GM12878 (cell line): ENCODE measurements at regions not wholly inside any gene's neighbourhood (a gene's known extent, or its start where the extent isn't known, plus 50 kb on each side); places are given as distances from the start of the nearest gene placed in this dataset.

Experiments
- ATAC-seq: fragments of 200-7000 bp; cut with Tn5 transposase; 3 replicates; pipeline ENCODE4 v1.9.1; 2020; ENCODE audit warnings: mild to moderate bottlenecking, moderate library complexity
- BruUV-seq: library from RNA; stranded (reverse); fragments of 400-500 nt; replicated peaks from 2 replicates; lab custom pipeline; 2021; lab: Mats Ljungman, UMichigan
- CTCF ChIA-PET: fragments of 300-600 bp; sonication (Branson Sonifier 250); formaldehyde crosslinking; extraction: SDS; loops from one replicate; lab custom pipeline; 2021; ENCODE audit warnings: inconsistent platforms; lab: Yijun Ruan, JAX
- POLR2A ChIA-PET: fragments of 350-600 bp; formaldehyde crosslinking; extraction: SDS; loops from one replicate; lab custom pipeline; 2021; ENCODE audit warnings: inconsistent platforms; lab: Charles Lee
- RAD21 ChIA-PET: fragments of 300-600 bp; sonication (Branson Sonifier 250); formaldehyde crosslinking; loops from one replicate; lab custom pipeline; 2023; ENCODE audit warnings: antibody characterized with exemption; ENCODE audit not compliant: unreplicated experiment; lab: Charles Lee
- SMC1A ChIA-PET: fragments of 300-600 bp; sonication (Branson Sonifier 250); formaldehyde crosslinking; loops from one replicate; lab custom pipeline; 2023; ENCODE audit not compliant: unreplicated experiment, uncharacterized antibody; lab: Charles Lee
- DNase-seq: peaks from one replicate; pipeline ENCODE4 v3.0.0-alpha.2; 2011; ENCODE audit warnings: low read depth, low spot score
- FAIRE-seq: peaks from 3 replicates; lab custom pipeline; 2011; peaks lifted over from hg19 to GRCh38; lab: Jason Lieb, UNC
- H2AFZ ChIP-seq: 2 replicates; pipeline ENCODE4 v1.6.0; 2011; ENCODE audit warnings: low read depth, low read length, control low read depth; ENCODE audit not compliant: control insufficient read depth
- H3K27ac ChIP-seq: 2 replicates; pipeline ENCODE4 v1.5.1; 2011; ENCODE audit warnings: control low read depth; ENCODE audit not compliant: control insufficient read depth, insufficient read depth
- H3K27me3 ChIP-seq, 2 experiments: replicated peaks in 1 of 2; 2 replicates each; pipeline versions ENCODE4 v1.6.0 to v1.6.1; 2011; ENCODE audit warnings: low read length in 1 of 2; ENCODE audit not compliant: control insufficient read depth in 2 of 2, insufficient read depth in 2 of 2
- H3K36me3 ChIP-seq, 2 experiments: 2 replicates each; pipeline ENCODE4 v1.5.1; 2011; ENCODE audit warnings: low read length in 1 of 2; ENCODE audit not compliant: control insufficient read depth in 2 of 2, insufficient read depth in 2 of 2
- H3K4me1 ChIP-seq: 2 replicates; pipeline ENCODE4 v1.6.1; 2011; ENCODE audit warnings: mild to moderate bottlenecking, low read length, moderate library complexity, mixed read lengths; ENCODE audit not compliant: control insufficient read depth, insufficient read depth
- H3K4me2 ChIP-seq: 2 replicates; pipeline ENCODE4 v1.6.0; 2011; ENCODE audit warnings: control low read depth; ENCODE audit not compliant: control insufficient read depth, insufficient read depth
- H3K4me3 ChIP-seq: fragments of 200-600 bp; sonication (generic); 2 replicates; pipeline ENCODE4 v1.5.1; 2016
- H3K79me2 ChIP-seq: 2 replicates; pipeline ENCODE4 v1.6.0; 2011; ENCODE audit warnings: low read length; ENCODE audit not compliant: control insufficient read depth, insufficient read depth
- H3K9ac ChIP-seq: 2 replicates; pipeline ENCODE4 v1.8.0; 2011; ENCODE audit warnings: low read length, control low read depth, mixed read lengths; ENCODE audit not compliant: control insufficient read depth, insufficient read depth
- H3K9me3 ChIP-seq: replicated peaks from 3 replicates; pipeline ENCODE4 v1.5.1; 2011; ENCODE audit warnings: mild to moderate bottlenecking, low read length; ENCODE audit not compliant: control insufficient read depth, insufficient read depth
- H4K20me1 ChIP-seq: 2 replicates; pipeline ENCODE4 v1.6.0; 2011; ENCODE audit not compliant: control insufficient read depth, insufficient read depth
- GATAD2B ChIP-seq: fragments of 450-650 bp; conservative IDR thresholded peaks from 2 replicates; pipeline ENCODE4 v1.6.1; 2017; ENCODE audit warnings: low read depth, mild to moderate bottlenecking, moderate library complexity
- HCFC1 ChIP-seq: fragments of 150-350 bp; IDR thresholded peaks from 2 replicates; pipeline ENCODE4 v1.6.1; 2014; ENCODE audit warnings: low read length
- HDGF ChIP-seq: fragments of 450-650 bp; IDR thresholded peaks from 2 replicates; pipeline ENCODE4 v1.6.1; 2016; ENCODE audit warnings: antibody characterized with exemption
- MTA3 ChIP-seq: IDR thresholded peaks from 2 replicates; pipeline ENCODE4 v1.6.1; 2012; ENCODE audit warnings: low read length, inconsistent platforms, borderline replicate concordance
- NFIC ChIP-seq: IDR thresholded peaks from 2 replicates; pipeline ENCODE4 v1.6.1; 2012; ENCODE audit warnings: low read depth, mild to moderate bottlenecking, inconsistent platforms, low read length, moderate library complexity
- NFYB ChIP-seq: IDR thresholded peaks from 2 replicates; pipeline ENCODE4 v1.6.1; 2011; ENCODE audit warnings: low read depth, mild to moderate bottlenecking, low read length, improper control_type of control experiment, moderate library complexity; ENCODE audit not compliant: insufficient read depth
- POU2F2 ChIP-seq: IDR thresholded peaks from 3 replicates; pipeline ENCODE4 v1.6.1; 2011; ENCODE audit warnings: low read depth, mild to moderate bottlenecking, low read length, borderline replicate concordance
- RAD51 ChIP-seq: fragments of 450-650 bp; IDR thresholded peaks from 2 replicates; pipeline ENCODE4 v1.6.1; 2016; ENCODE audit warnings: moderate library complexity, mild to moderate bottlenecking, inconsistent platforms
- RCOR1 ChIP-seq: conservative IDR thresholded peaks from 2 replicates; pipeline ENCODE4 v1.6.1; 2012; ENCODE audit warnings: low read depth, low read length, improper control_type of control experiment
- SMC3 ChIP-seq: IDR thresholded peaks from 2 replicates; pipeline ENCODE4 v1.6.1; 2011; ENCODE audit warnings: low read length, improper control_type of control experiment, borderline replicate concordance
- SRF ChIP-seq, 2 experiments: IDR thresholded peaks; 2 replicates each; pipeline ENCODE4 v1.6.1; 2011; ENCODE audit warnings: low read depth in 2 of 2, low read length in 2 of 2, mild to moderate bottlenecking in 1 of 2, moderate library complexity in 1 of 2
- ZNF217 ChIP-seq: fragments of 450-650 bp; IDR thresholded peaks from 2 replicates; pipeline ENCODE4 v1.6.1; 2017; ENCODE audit warnings: antibody characterized with exemption, mild to moderate bottlenecking
- ZZZ3 ChIP-seq: IDR thresholded peaks from 2 replicates; pipeline ENCODE4 v1.6.1; 2011; ENCODE audit warnings: low read depth; ENCODE audit not compliant: control insufficient read depth, insufficient read length
- in situ Hi-C: fragments of 300-500 bp; cut with MboI; formaldehyde crosslinking; loops from 9 replicates; pipeline ENCODE4 v1.14.3; 2018; ENCODE audit warnings: mixed read lengths
- intact Hi-C: fragments of 100-400 bp; cut with micrococcal nuclease; formaldehyde crosslinking; loops from one replicate; pipeline ENCODE4 v1.14.2; 2022; ENCODE audit not compliant: unreplicated experiment
- TF ChIP-seq, protein P1 (sequence below): fragments of 450-650 bp; IDR thresholded peaks from 2 replicates; pipeline ENCODE4 v1.6.1; 2017; ENCODE audit warnings: antibody characterized with exemption, mild to moderate bottlenecking, moderate library complexity
- TF ChIP-seq, protein P2 (sequence below): IDR thresholded peaks from 2 replicates; pipeline ENCODE4 v1.6.1; 2011; ENCODE audit warnings: mild to moderate bottlenecking, low read depth, low read length, moderate library complexity; ENCODE audit not compliant: insufficient replicate concordance
- TF ChIP-seq, protein P3 (sequence below), 3 experiments: IDR thresholded peaks in 2 of 3; conservative IDR thresholded peaks in 1 of 3; 2 replicates each; pipeline ENCODE4 v1.5.1; 2011; ENCODE audit warnings: low read depth in 3 of 3, low read length in 3 of 3, mild to moderate bottlenecking in 3 of 3, control low read depth in 2 of 3, moderate library complexity in 2 of 3, inconsistent platforms in 1 of 3, mixed read lengths in 1 of 3; ENCODE audit not compliant: control insufficient read depth in 2 of 3, insufficient read depth in 1 of 3; ENCODE audit errors: extremely low read depth in 1 of 3

DNA sequence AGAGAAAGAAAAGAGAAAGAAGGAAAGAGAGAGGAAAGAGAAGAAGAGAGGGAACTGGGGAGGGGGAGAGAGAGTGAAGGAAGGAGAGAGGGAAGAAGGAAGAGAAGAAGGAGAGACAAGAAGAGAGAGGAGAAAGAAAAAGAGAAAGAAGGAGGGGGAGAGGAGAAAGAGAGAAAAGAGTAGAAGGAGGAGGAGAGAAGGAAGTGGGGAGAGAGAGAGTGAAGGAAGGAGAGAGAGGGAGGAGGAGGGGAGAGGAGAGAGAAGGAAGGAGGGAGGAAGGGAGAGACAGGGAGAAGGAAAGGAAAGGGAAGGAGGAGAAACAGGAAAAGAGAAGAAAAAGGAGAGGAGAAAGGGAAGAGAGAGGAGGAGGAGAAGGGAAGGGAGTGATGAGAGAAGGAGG lies 208.5 kb downstream of the MAF start:
- Histone ChIP-seq H3K4me1 (no peaks in the 10 kb centered on the region), H3K79me2 (no peaks in the 10 kb centered on the region), H3K36me3 (no peaks in the 10 kb centered on the region), H3K27me3 (no peaks in the 10 kb centered on the region; a peak in 1 of 4 replicates), H4K20me1 (no peaks in the 10 kb centered on the region; the same call in 1 of the 2 replicates), H2AFZ (no peak overlapping the region), H3K9me3 (no peaks in the 10 kb centered on the region), H3K27ac (no peak overlapping the region), H3K4me2 (no peak overlapping the region), H3K4me3 (no peak overlapping the region), H3K9ac (no peak overlapping the region)
- DNase-seq (no peak), ATAC-seq (no peak), FAIRE-seq (no peak)
- RAD21 ChIA-PET = no interaction called here
- BruUV-seq = no TSS peak
- POLR2A ChIA-PET = no interaction called here
- in situ Hi-C loops (no loop called here), intact Hi-C loops (no loop called here)
- no peak for TF ChIP-seq NFYB
- TF ChIP-seq HCFC1 = no peak
- TF ChIP-seq, protein P1, sequence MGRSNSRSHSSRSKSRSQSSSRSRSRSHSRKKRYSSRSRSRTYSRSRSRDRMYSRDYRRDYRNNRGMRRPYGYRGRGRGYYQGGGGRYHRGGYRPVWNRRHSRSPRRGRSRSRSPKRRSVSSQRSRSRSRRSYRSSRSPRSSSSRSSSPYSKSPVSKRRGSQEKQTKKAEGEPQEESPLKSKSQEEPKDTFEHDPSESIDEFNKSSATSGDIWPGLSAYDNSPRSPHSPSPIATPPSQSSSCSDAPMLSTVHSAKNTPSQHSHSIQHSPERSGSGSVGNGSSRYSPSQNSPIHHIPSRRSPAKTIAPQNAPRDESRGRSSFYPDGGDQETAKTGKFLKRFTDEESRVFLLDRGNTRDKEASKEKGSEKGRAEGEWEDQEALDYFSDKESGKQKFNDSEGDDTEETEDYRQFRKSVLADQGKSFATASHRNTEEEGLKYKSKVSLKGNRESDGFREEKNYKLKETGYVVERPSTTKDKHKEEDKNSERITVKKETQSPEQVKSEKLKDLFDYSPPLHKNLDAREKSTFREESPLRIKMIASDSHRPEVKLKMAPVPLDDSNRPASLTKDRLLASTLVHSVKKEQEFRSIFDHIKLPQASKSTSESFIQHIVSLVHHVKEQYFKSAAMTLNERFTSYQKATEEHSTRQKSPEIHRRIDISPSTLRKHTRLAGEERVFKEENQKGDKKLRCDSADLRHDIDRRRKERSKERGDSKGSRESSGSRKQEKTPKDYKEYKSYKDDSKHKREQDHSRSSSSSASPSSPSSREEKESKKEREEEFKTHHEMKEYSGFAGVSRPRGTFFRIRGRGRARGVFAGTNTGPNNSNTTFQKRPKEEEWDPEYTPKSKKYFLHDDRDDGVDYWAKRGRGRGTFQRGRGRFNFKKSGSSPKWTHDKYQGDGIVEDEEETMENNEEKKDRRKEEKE = no peak
- no peak for TF ChIP-seq MTA3
- TF ChIP-seq, protein P2, sequence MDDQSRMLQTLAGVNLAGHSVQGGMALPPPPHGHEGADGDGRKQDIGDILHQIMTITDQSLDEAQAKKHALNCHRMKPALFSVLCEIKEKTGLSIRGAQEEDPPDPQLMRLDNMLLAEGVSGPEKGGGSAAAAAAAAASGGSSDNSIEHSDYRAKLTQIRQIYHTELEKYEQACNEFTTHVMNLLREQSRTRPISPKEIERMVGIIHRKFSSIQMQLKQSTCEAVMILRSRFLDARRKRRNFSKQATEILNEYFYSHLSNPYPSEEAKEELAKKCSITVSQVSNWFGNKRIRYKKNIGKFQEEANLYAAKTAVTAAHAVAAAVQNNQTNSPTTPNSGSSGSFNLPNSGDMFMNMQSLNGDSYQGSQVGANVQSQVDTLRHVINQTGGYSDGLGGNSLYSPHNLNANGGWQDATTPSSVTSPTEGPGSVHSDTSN = no peak
- TF ChIP-seq SRF (IDR thresholded peaks at IDR 0.05; ENCODE audit: low read depth in 2 of 2, low read length in 2 of 2) = no peak
- no peak for TF ChIP-seq SMC3
- no peak for TF ChIP-seq POU2F2
- TF ChIP-seq HDGF = no peak
- TF ChIP-seq RCOR1 = no peak
- TF ChIP-seq ZZZ3 = no peak
- no peak for TF ChIP-seq ZNF217
- TF ChIP-seq, protein P3, sequence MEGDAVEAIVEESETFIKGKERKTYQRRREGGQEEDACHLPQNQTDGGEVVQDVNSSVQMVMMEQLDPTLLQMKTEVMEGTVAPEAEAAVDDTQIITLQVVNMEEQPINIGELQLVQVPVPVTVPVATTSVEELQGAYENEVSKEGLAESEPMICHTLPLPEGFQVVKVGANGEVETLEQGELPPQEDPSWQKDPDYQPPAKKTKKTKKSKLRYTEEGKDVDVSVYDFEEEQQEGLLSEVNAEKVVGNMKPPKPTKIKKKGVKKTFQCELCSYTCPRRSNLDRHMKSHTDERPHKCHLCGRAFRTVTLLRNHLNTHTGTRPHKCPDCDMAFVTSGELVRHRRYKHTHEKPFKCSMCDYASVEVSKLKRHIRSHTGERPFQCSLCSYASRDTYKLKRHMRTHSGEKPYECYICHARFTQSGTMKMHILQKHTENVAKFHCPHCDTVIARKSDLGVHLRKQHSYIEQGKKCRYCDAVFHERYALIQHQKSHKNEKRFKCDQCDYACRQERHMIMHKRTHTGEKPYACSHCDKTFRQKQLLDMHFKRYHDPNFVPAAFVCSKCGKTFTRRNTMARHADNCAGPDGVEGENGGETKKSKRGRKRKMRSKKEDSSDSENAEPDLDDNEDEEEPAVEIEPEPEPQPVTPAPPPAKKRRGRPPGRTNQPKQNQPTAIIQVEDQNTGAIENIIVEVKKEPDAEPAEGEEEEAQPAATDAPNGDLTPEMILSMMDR (IDR thresholded peaks at IDR 0.05 in 2 of 3, conservative IDR thresholded peaks at IDR 0.05 in 1 of 3; ENCODE audit: control insufficient read depth in 2 of 3, extremely low read depth in 1 of 3, insufficient read depth in 1 of 3, low read depth in 3 of 3, low read length in 3 of 3) = no peak
- TF ChIP-seq GATAD2B = no peak
- TF ChIP-seq NFIC = no peak
- TF ChIP-seq RAD51 = no peak
- CTCF ChIA-PET = no interaction called here
- SMC1A ChIA-PET = no interaction called here
